RWPE2 (cell line): ENCODE measurements at regions not wholly inside any gene's neighbourhood (a gene's known extent, or its start where the extent isn't known, plus 50 kb on each side); places are given as distances from the start of the nearest gene placed in this dataset.
A peak's percentile ranks its signal among the peaks of the same experiment; 100 is the strongest.

ENCODE experiments used
- ATAC-seq: fragments of 200-7000 bp; cut with Tn5 transposase; 3 replicates; pipeline ENCODE4 v1.9.1; 2021; ENCODE audit warnings: low read depth
- DNase-seq: peaks from one replicate; pipeline ENCODE4 v3.0.0-alpha.2; 2020; ENCODE audit warnings: low spot score
- H3K27ac ChIP-seq: fragments of 450-650 bp; 2 replicates; pipeline ENCODE4 v1.5.1; 2017; ENCODE audit warnings: mild to moderate bottlenecking; ENCODE audit not compliant: poor library complexity, severe bottlenecking
- H3K27me3 ChIP-seq: fragments of 250-450 bp; sonication (Bioruptor Pico); 2 replicates; pipeline ENCODE4 v1.5.1; 2021; ENCODE audit warnings: mild to moderate bottlenecking, moderate library complexity; ENCODE audit not compliant: insufficient read depth, poor library complexity, severe bottlenecking
- H3K36me3 ChIP-seq: fragments of 250-450 bp; sonication (Bioruptor Pico); 2 replicates; pipeline ENCODE4 v1.5.1; 2020; ENCODE audit warnings: low read depth, mild to moderate bottlenecking, moderate library complexity
- H3K4me1 ChIP-seq: fragments of 250-450 bp; sonication (Bioruptor Pico); 2 replicates; pipeline ENCODE4 v1.5.1; 2021; ENCODE audit warnings: mild to moderate bottlenecking, moderate library complexity; ENCODE audit not compliant: insufficient read depth, poor library complexity, severe bottlenecking
- H3K4me3 ChIP-seq: fragments of 250-450 bp; sonication (Bioruptor Pico); 2 replicates; pipeline ENCODE4 v1.5.1; 2021; ENCODE audit warnings: mild to moderate bottlenecking, moderate library complexity; ENCODE audit not compliant: severe bottlenecking
- H3K9me3 ChIP-seq: fragments of 250-450 bp; sonication (Bioruptor Pico); 2 replicates; pipeline ENCODE4 v1.5.1; 2021; ENCODE audit warnings: mild to moderate bottlenecking, moderate library complexity; ENCODE audit not compliant: severe bottlenecking
- CTCF ChIP-seq: fragments of 450-650 bp; IDR thresholded peaks from one replicate; pipeline ENCODE4 v1.5.1; 2017; ENCODE audit warnings: mild to moderate bottlenecking, moderate library complexity; ENCODE audit not compliant: poor library complexity, severe bottlenecking

- no peak for TF ChIP-seq CTCF
- H3K36me3 ChIP-seq, result no peaks in the 10 kb centered on the region
- ATAC-seq (peak; percentile 98), DNase-seq (no peak)
- peaks cover 12% of the 10 kb centered on the region for H3K4me1 ChIP-seq
- no peaks in the 10 kb centered on the region for H3K9me3 ChIP-seq
- H3K4me3 ChIP-seq, result no peak overlapping the region
- peak overlapping the region; percentile 53 for H3K27ac ChIP-seq
- H3K27me3 ChIP-seq, result no peaks in the 10 kb centered on the region
These were observed 655.9 kb upstream of the TENM4 start for GRCh38 chr11:80096736-80097135.

- no peak for ATAC-seq
- Histone ChIP-seq H3K36me3 (no peaks in the 10 kb centered on the region), H3K4me1 (peaks cover 27% of the 10 kb centered on the region), H3K9me3 (no peaks in the 10 kb centered on the region), H3K27ac (no peak overlapping the region), H3K27me3 (no peaks in the 10 kb centered on the region), H3K4me3 (no peak overlapping the region)
- no peak for DNase-seq
- no peak for TF ChIP-seq CTCF
These were observed 645.7 kb upstream of the TENM4 start for GRCh38 chr11:80086496-80087055.

- DNase-seq, result no peak
- Histone ChIP-seq H3K9me3 (no peaks in the 10 kb centered on the region), H3K27ac (no peak overlapping the region), H3K36me3 (no peaks in the 10 kb centered on the region), H3K4me1 (peaks cover 27% of the 10 kb centered on the region), H3K27me3 (no peaks in the 10 kb centered on the region), H3K4me3 (no peak overlapping the region)
- ATAC-seq, result no peak
- no peak for TF ChIP-seq CTCF
These were observed 644.7 kb upstream of the TENM4 start for GRCh38 chr11:80085563-80085962.

GRCh38 chr11:80084608-80085007, 643.8 kb upstream of the TENM4 start:
- H3K27ac ChIP-seq, result peak overlapping the region; percentile 84
- no peak for ATAC-seq
- no peak for TF ChIP-seq CTCF

GRCh38 chr11:80083531-80083951, 642.7 kb upstream of the TENM4 start:
- no peaks in the 10 kb centered on the region for H3K9me3 ChIP-seq
- H3K27me3 ChIP-seq, result no peaks in the 10 kb centered on the region
- no peak for TF ChIP-seq CTCF
- H3K36me3 ChIP-seq, result no peaks in the 10 kb centered on the region
- ATAC-seq, result peak; percentile 97
- H3K4me3 ChIP-seq, result no peak overlapping the region
- peak; percentile 74 for DNase-seq
- peak overlapping the region; percentile 84 for H3K27ac ChIP-seq
- H3K4me1 ChIP-seq, result peaks cover 27% of the 10 kb centered on the region

More at GRCh38 chr11:80084608-80085007, 643.8 kb upstream of the TENM4 start:
- peaks cover 27% of the 10 kb centered on the region for H3K4me1 ChIP-seq
- no peaks in the 10 kb centered on the region for H3K9me3 ChIP-seq
- no peaks in the 10 kb centered on the region for H3K36me3 ChIP-seq
- H3K27me3 ChIP-seq, result no peaks in the 10 kb centered on the region
- H3K4me3 ChIP-seq, result no peak overlapping the region
- no peak for DNase-seq
